ENCODE measurements at regions not wholly inside any gene's neighbourhood (a gene's known extent, or its start where the extent isn't known, plus 50 kb on each side); places are given as distances from the start of the nearest gene placed in this dataset.

GRCh38 chr2:217636578-217636977, 366.2 kb downstream of the TNS1 start:
- TF ChIP-seq, protein P1, sequence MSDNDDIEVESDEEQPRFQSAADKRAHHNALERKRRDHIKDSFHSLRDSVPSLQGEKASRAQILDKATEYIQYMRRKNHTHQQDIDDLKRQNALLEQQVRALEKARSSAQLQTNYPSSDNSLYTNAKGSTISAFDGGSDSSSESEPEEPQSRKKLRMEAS (IDR thresholded peaks at IDR 0.05; ENCODE audit: low read depth, low read length), result no peak
- TF ChIP-seq CTCF (IDR thresholded peaks at IDR 0.05; ENCODE audit: low read depth, low read length) (no peak), POLR2A (IDR thresholded peaks at IDR 0.05; ENCODE audit: extremely low read depth, insufficient read length) (no peak), MYC (IDR thresholded peaks at IDR 0.05; ENCODE audit: low read depth, low read length) (no peak)

All from NB4 (cell line).